ENCODE measurements at regions not wholly inside any gene's neighbourhood (a gene's known extent, or its start where the extent isn't known, plus 50 kb on each side); places are given as distances from the start of the nearest gene placed in this dataset.
"Not testable (repeated sequence)": the region's sequence is repeated elsewhere in the genome, so short reads cannot be mapped to it uniquely, and the experiment has no call there.

- DNase-seq (ENCODE audit: low read depth in 2 of 3, low spot score in 1 of 3) = no peak
These were observed 216.1 kb downstream of the TRIM36 start for GRCh38 chr5:114953565-114953964.

- DNase-seq (ENCODE audit: low read depth in 2 of 3, low spot score in 1 of 3) = no peak
These were observed 216.8 kb downstream of the TRIM36 start for GRCh38 chr5:114952876-114953275.

- DNase-seq (ENCODE audit: low read depth in 2 of 3, low spot score in 1 of 3) = no peak
These were observed 220.0 kb downstream of the TRIM36 start for GRCh38 chr5:114949756-114950155.

- DNase-seq (ENCODE audit: low read depth in 2 of 3, low spot score in 1 of 3) = no peak
These were observed 220.6 kb downstream of the TRIM36 start for GRCh38 chr5:114948986-114949621.

GRCh38 chr5:114948363-114948762 is 221.3 kb downstream of the TRIM36 start:
- DNase-seq (ENCODE audit: low read depth in 2 of 3, low spot score in 1 of 3) = no peak

GRCh38 chr5:114940709-114941108 is 229.0 kb downstream of the TRIM36 start:
- no peak for DNase-seq (ENCODE audit: low read depth in 2 of 3, low spot score in 1 of 3)

- DNase-seq (ENCODE audit: low read depth in 2 of 3, low spot score in 1 of 3) = no peak
These were observed 234.2 kb downstream of the TRIM36 start for GRCh38 chr5:114935490-114935889.

- no peak for DNase-seq (ENCODE audit: low read depth in 2 of 3, low spot score in 1 of 3)
These were observed 240.9 kb downstream of the TRIM36 start for GRCh38 chr5:114928644-114929462.

GRCh38 chr5:114924769-114925168 is 244.9 kb downstream of the TRIM36 start:
- DNase-seq (ENCODE audit: low read depth in 2 of 3, low spot score in 1 of 3) = no peak

- DNase-seq (ENCODE audit: low read depth in 2 of 3, low spot score in 1 of 3) = no peak
These were observed 257.4 kb downstream of the TRIM36 start for GRCh38 chr5:114912189-114912920.

GRCh38 chr5:114910727-114911126 is 259.0 kb downstream of the TRIM36 start:
- DNase-seq (ENCODE audit: low read depth in 2 of 3, low spot score in 1 of 3) = no peak

GRCh38 chr5:114909424-114909823 is 260.3 kb downstream of the TRIM36 start:
- DNase-seq (ENCODE audit: low read depth in 2 of 3, low spot score in 1 of 3) = no peak

- no peak for DNase-seq (ENCODE audit: low read depth in 2 of 3, low spot score in 1 of 3)
These were observed 265.9 kb downstream of the TRIM36 start for GRCh38 chr5:114903767-114904166.

- no peak for DNase-seq (ENCODE audit: low read depth in 2 of 3, low spot score in 1 of 3)
These were observed 271.1 kb downstream of the TRIM36 start for GRCh38 chr5:114898602-114899001.

- no peak for DNase-seq (ENCODE audit: low read depth in 2 of 3, low spot score in 1 of 3)
These were observed 286.0 kb downstream of the TRIM36 start for GRCh38 chr5:114883675-114884074.

GRCh38 chr5:114859438-114859735 is 310.3 kb downstream of the TRIM36 start:
- DNase-seq (ENCODE audit: low read depth in 2 of 3, low spot score in 1 of 3) = no peak

GRCh38 chr5:114858665-114859437 is 310.9 kb downstream of the TRIM36 start:
- no peak for DNase-seq (ENCODE audit: low read depth in 2 of 3, low spot score in 1 of 3)

GRCh38 chr5:114857941-114858551 is 311.7 kb downstream of the TRIM36 start:
- no peak for DNase-seq (ENCODE audit: low read depth in 2 of 3, low spot score in 1 of 3)

GRCh38 chr5:114844711-114845110 is 325.0 kb downstream of the TRIM36 start:
- not testable (repeated sequence) for DNase-seq (ENCODE audit: low read depth in 2 of 3, low spot score in 1 of 3)

- DNase-seq (ENCODE audit: low read depth in 2 of 3, low spot score in 1 of 3) = no peak
These were observed 330.3 kb downstream of the TRIM36 start for GRCh38 chr5:114839360-114839759.

GRCh38 chr5:114838937-114839336 is 330.8 kb downstream of the TRIM36 start:
- no peak for DNase-seq (ENCODE audit: low read depth in 2 of 3, low spot score in 1 of 3)

Measured in stimulated activated CD4-positive, alpha-beta T cell treated with anti-CD3 and anti-CD28 coated beads, Interleukin-12 subunit alpha, Interleukin-12 subunit beta, amount 100 ng/mL, for 48 hours (primary cell).